TTC549 (cell line): ENCODE measurements at regions not wholly inside any gene's neighbourhood (a gene's known extent, or its start where the extent isn't known, plus 50 kb on each side); places are given as distances from the start of the nearest gene placed in this dataset.

ENCODE experiments used
- FAIRE-seq: peaks from 2 replicates; lab custom pipeline; 2012; peaks lifted over from hg19 to GRCh38; lab: Jason Lieb, UNC

GRCh38 chr16:86018487-86018886, 119.5 kb downstream of the IRF8 start:
- no peak for FAIRE-seq

DNA sequence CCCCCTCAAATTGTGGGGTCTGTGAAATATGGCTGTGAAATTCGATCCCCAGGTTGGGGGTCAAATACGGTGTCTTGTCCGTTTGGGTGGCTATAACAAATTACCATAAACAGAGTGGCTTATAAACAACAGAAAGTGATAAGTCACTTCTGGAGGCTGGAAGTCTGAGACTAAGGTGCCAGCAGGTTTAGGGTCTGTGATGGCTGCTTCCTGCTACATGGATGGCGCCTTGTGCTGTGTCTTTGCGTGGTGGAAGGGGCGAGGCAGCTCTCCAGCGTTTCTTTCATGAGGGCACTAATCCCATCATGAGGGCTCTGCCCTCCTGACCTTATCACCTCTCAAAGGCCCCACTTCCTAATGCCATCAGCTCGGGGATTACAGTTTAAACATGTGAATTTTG, 120.0 kb downstream of the IRF8 start:
- no peak for FAIRE-seq

DNA sequence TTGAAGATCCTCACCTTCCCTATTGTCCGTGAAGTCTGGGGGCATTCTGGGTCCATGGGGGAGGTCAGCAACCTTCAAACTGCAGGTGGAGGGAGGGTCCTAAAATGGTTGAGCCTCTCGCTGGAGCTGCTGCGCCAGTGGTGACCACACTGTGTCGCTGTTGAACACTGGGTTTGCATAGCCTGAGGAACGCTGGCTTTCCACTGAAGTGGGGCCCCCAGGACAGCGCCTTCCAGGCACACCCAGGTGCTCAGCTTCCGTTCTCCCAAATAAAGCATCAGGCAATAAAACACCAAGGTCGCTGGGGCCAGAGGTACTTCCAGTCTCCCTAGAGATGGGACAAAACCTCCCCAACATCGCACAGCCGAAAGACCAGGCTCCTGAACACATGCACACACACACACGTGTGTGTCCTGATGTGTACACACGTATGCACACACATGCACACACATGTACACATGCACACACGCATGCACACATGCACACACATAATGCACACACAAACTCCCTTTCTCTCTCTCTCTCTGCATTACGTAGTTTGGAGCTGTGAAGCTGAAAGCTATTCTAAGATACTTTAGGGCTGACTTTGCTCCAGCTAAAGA, 120.6 kb downstream of the IRF8 start:
- no peak for FAIRE-seq

- FAIRE-seq: no peak
These were observed 122.0 kb downstream of the IRF8 start for GRCh38 chr16:86020971-86021370.

- FAIRE-seq: no peak
These were observed 123.5 kb downstream of the IRF8 start for GRCh38 chr16:86022381-86022960.

DNA sequence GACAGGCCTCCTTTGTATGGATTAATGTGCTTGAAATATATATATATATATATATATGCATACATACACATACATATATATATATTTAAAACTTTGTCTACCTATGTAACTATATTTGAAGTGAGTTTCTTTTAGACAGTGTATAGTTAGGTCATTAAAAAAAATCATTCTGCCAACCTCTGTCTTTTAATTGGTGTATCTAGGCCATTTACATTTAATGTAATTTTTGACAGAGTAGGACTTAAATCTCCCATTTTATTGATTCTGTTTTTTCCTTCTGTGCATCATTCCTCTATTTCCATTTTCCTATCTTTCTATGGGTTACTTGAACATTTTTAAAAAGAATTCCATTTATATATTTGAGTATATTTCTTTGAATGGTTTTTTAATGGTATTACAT, 125.2 kb downstream of the IRF8 start:
- FAIRE-seq: no peak

- no peak for FAIRE-seq
These were observed 126.7 kb downstream of the IRF8 start for GRCh38 chr16:86025706-86026105.

GRCh38 chr16:86026171-86026910, 127.4 kb downstream of the IRF8 start:
- no peak for FAIRE-seq

- no peak for FAIRE-seq
These were observed 128.0 kb downstream of the IRF8 start for GRCh38 chr16:86026916-86027315.

DNA sequence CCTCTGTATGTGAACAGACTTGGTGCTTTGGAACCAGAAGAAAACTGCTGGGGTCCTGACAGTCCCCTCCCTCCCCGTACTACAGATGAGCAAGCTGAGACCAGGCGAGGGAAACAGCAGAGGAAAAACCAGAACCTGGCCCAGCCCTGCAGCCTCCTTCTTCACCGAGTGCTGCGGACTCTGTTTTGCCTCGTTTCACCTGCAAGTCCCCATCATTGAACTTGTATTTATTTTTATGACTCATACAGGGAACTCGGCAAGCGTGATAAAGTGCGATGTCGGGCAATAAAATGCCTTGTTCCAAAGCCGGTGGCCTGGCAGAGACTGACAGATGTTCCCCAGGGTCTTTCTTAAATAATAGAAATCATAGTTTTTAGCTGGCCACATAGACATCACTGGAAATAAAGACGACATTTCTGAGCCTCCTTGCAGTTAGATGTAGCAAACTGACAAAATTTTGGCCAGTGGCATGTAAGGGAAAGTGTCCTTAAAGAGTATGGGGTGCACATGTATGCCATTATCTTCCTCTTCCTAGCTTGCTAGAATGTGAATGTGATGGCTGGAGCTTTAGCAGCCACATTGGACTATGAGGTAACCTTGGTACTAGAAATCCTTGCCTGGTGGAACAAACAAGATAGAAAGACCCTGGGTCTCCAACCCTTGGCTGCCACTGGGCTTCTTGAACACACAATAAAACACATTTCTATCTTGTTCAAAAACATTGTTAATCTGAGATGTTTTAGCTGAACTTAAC, 128.6 kb downstream of the IRF8 start:
- no peak for FAIRE-seq

DNA sequence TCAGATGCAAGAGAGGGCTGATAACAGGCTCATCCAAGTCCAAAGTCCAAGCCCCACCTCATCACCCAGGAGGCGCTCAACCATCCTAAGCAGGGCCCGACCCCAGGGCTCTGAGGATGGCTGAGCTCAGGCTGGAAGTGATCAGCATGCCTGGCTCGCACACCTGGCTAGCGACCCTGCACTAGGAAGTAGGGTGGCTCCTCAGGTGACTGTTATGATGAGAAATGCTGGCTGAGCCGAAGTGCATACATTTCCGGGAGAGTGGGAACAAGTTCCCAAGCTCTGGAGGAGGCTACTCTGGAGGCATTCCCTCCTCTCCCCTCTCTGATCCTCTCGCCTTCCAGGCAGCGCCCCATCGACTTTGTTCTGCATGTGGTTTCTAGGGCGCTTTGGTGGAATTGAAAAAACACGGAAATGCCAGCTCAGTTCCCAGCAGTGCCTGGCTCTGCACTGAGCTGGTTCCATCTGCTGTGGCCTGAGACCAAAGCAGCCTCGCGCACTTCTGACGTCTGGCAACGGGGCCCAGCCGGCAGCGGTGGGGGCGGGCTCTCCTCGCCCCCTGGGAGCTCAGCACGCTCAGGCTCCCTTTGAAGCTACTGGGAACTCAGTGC, 130.3 kb downstream of the IRF8 start:
- FAIRE-seq: no peak

GRCh38 chr16:86030116-86030515, 131.2 kb downstream of the IRF8 start:
- FAIRE-seq: no peak

DNA sequence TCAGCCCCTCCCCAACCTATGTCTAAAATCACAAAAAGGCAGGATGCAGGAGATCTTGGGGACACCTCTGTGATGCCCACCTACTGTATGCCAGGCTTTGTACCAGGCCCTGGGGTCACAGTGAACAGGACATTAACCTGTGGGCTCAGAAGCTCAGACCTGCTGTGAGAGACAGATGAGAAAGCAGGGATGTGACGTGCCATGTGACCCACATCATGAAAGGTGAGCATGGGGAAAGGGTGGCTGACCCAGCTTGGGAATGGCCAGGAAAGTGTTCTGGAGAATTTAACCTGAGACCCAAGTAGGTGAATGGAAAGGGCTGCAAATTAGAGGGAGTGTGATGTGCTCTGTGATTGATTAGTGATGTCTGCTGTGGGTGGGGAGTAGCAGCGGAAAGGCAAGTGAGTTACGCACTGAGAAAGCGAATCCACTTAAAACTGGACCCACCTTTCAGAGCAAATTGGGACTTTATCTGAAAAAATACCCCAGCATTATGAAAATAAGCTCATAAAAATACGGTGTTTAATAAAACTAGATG, 132.2 kb downstream of the IRF8 start:
- no peak for FAIRE-seq

- FAIRE-seq: no peak
These were observed 134.1 kb downstream of the IRF8 start for GRCh38 chr16:86033016-86033474.

DNA sequence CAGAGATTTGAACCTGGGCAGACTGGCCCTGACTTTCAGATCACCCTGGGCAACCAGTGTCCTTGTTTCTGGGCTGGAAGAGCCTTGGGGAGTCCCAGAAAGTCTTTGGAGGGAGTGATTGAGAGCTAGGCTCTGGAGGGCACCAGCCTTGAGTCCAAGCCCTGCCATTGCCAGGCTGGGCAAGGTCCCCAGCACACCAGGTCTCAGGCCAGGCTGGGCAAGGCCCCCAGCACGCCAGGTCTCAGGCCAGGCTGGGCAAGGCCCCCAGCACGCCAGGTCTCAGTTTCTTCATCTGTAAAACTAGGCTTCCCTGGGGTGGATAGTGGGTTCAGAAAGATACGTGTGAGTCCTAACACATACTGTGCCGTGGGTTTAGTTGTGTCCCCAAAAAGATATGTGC, 135.0 kb downstream of the IRF8 start:
- no peak for FAIRE-seq

DNA sequence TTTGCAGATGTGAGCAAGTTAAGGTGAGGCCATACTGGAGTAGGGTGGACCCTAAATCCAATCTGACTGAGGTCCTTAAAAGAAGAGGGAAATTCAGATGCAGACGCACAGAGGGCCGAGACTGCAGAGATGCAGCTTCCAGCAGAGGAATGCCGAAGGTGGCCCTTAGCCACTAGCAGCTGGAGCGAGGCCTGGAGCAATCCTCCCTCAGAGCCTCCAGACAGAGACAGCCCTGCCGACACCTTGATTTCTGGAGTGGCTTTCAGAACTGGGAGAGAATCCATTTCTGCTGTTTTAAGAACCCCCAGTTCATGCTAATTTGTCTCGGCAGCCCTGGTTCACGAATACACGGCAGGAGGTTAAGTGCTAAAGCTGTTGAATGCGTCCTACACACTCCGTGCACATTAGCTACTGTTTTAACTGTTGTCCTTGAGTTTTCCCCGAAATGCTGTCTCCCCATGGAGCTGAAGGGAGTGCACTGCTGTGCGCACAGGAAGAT, 135.5 kb downstream of the IRF8 start:
- FAIRE-seq: no peak

DNA sequence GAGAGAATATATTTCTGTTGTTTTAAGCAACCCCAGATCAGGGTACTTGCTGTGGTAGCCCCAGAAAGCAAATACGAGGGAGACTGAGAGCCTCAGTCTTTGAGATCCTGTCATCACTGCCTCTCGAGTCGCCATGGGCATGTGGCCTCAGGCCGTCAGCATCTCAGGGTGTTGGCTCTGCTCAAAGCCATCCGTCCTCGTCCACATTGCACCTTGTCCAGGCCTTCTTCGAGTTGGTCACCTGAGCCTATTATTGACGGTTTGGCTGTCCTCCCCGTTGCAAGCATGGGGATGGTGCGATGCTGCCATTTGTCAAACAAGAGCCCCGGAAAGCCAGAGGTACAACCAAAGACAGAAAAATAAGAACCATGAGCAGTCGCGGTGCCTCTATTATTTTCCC, 136.9 kb downstream of the IRF8 start:
- FAIRE-seq: no peak

DNA sequence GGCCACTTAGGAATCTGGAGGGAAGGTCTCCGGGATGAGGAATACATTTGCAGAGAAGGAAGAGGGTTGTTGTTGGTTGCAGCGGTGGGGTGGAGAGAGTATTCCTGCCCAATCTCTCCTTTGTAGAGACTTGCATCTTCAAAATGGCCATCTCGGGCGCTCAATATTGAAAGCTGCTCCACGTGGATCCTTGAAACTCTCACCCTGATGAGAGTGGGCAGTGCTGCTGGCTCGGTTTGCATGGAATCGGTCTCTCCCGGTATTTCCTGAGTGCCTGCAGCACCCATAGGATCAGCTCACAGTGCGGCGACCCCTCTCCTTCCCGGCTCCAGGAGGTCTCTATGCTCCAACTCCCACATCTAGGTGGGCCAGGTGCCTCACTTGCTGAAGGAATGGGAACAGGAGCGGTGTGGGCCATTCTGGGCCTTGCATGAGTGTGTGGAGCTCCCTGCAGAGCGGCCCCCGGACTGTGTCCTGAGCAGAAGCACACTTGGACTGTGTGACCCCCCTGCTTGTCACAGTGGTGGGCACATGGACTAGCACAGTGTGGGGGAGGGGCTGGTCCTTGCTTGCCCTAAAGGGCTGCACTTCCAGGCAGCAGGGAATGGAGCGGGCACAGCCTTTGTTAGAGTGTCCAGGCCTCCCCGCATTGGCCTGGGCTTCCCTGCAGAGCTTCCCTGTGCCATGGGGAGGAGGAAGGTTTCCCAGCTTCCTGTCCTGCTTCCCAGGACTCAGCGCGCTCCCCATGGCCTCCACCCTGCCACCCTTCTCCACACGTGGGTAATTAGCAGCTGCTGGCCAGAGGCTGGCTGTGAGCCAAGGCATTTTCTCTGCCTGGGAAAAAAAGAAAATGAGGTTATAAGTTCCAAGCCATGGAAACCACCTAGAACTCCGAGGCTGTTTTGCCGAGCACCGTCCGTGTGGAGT, 139.3 kb downstream of the IRF8 start:
- FAIRE-seq: no peak

- FAIRE-seq: no peak
These were observed 140.0 kb downstream of the IRF8 start for GRCh38 chr16:86038926-86039310.

- no peak for FAIRE-seq
These were observed 140.6 kb downstream of the IRF8 start for GRCh38 chr16:86039606-86040005.

DNA sequence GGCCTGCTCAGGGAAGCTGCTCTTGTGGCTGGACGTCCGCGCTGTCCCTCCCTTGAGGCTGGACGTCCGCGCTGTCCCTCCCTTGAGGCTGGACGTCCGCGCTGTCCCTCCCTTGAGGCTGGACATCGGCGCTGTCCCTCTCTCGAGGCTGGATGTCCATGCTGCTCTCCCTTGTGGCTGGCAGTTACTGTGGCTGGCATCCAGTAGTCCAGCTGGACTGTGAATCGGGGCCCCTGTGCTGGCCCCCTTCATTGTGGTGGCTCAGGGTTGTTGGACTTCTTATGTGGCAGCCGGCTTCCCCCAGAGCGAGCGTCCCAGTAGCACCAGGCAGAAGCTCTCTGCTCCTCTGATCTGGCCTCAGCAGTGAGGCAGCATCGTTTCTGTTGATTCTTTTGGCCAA, 141.5 kb downstream of the IRF8 start:
- no peak for FAIRE-seq
